Sigmoid colon (tissue), 4 donors: ENCODE measurements at regions not wholly inside any gene's neighbourhood (a gene's known extent, or its start where the extent isn't known, plus 50 kb on each side); places are given as distances from the start of the nearest gene placed in this dataset.

Source experiments
- POLR2A ChIP-seq, 2 donors: fragments of 450-650 bp; IDR thresholded peaks; one replicate each; pipeline ENCODE4 v1.6.1; 2016; ENCODE audit warnings: antibody characterized with exemption in 2 of 2, mild to moderate bottlenecking in 2 of 2, moderate library complexity in 2 of 2
- POLR2AphosphoS5 ChIP-seq, 4 donors: sonication (generic); formaldehyde crosslinking; IDR thresholded peaks; one replicate each; pipeline ENCODE4 v1.6.1; 2017; ENCODE audit warnings: antibody characterized with exemption in 4 of 4
- TF ChIP-seq, protein P1 (sequence below), 4 experiments: fragments of 450-650 bp in 3 of 4; fragments of 200-600 bp in 1 of 4; IDR thresholded peaks; one replicate each; pipeline ENCODE4 v1.5.1; 2016 to 2019; ENCODE audit warnings: antibody characterized with exemption in 4 of 4, mild to moderate bottlenecking in 3 of 4, moderate library complexity in 2 of 4

DNA sequence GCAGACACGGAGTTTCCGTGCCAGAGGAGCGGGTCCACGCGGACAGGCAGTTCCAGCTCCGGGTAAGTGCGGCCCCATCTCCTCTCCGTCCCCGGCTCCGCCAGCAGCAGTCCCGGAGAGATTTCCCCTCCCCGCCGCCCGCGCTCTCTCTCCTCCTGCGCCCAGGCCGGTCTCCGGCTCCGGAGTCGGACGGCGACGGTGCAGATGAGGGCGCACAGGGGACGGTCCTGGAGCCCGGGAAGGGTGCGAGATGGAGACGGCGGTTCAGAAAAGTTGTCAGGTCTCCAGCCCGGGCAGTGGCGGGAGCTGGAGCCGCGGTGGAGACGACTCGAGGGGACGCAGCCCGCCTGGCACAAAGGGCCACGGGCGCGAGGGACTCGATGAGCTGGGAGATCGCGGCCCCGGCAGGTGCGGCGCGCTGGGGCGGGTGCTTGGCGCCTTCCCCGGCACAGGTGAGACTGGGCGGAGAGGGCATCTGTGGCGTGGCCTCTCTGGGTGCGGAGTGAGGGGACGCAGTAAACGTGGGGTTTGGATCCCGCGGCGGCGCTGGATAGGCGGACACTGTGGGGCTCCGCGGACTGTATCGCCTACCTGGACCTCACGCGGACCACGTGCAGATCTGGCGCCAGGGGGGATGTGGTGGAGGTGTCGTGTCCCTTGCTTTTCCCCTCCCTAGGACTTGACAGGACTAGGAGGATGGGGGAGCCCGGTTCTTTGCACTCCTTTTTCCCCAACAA lies 1540.3 kb upstream of the TMEM132C start:
- TF ChIP-seq, protein P1, sequence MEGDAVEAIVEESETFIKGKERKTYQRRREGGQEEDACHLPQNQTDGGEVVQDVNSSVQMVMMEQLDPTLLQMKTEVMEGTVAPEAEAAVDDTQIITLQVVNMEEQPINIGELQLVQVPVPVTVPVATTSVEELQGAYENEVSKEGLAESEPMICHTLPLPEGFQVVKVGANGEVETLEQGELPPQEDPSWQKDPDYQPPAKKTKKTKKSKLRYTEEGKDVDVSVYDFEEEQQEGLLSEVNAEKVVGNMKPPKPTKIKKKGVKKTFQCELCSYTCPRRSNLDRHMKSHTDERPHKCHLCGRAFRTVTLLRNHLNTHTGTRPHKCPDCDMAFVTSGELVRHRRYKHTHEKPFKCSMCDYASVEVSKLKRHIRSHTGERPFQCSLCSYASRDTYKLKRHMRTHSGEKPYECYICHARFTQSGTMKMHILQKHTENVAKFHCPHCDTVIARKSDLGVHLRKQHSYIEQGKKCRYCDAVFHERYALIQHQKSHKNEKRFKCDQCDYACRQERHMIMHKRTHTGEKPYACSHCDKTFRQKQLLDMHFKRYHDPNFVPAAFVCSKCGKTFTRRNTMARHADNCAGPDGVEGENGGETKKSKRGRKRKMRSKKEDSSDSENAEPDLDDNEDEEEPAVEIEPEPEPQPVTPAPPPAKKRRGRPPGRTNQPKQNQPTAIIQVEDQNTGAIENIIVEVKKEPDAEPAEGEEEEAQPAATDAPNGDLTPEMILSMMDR (IDR thresholded peaks at IDR 0.05), result no peak
- no peak for TF ChIP-seq POLR2A (IDR thresholded peaks at IDR 0.05)
- TF ChIP-seq POLR2AphosphoS5 (IDR thresholded peaks at IDR 0.05), result no peak
